Type B pancreatic cell (in vitro differentiated cells): ENCODE measurements at regions not wholly inside any gene's neighbourhood (a gene's known extent, or its start where the extent isn't known, plus 50 kb on each side); places are given as distances from the start of the nearest gene placed in this dataset.

ENCODE experiments used
- DNase-seq: peaks from one replicate; pipeline ENCODE4 v3.0.0; 2021; ENCODE audit warnings: mixed read lengths; ENCODE audit not compliant: unreplicated experiment; ENCODE audit errors: extremely low spot score
- H3K27ac Mint-ChIP-seq: 2 replicates; pipeline ENCODE4 v1.8.0; 2021; ENCODE audit warnings: mild to moderate bottlenecking, mixed read lengths
- H3K27me3 Mint-ChIP-seq: 2 replicates; pipeline ENCODE4 v1.8.0; 2021; ENCODE audit warnings: mixed read lengths
- H3K36me3 Mint-ChIP-seq: 2 replicates; pipeline ENCODE4 v1.8.0; 2021; ENCODE audit warnings: mixed read lengths
- H3K4me1 Mint-ChIP-seq: one replicate; pipeline ENCODE4 v1.8.0; 2021; ENCODE audit warnings: mixed read lengths; ENCODE audit not compliant: unreplicated experiment
- H3K4me3 Mint-ChIP-seq: 2 replicates; pipeline ENCODE4 v1.8.0; 2021; ENCODE audit warnings: mild to moderate bottlenecking, mixed read lengths
- H3K9me3 Mint-ChIP-seq: 2 replicates; pipeline ENCODE4 v1.8.0; 2021; ENCODE audit warnings: mixed read lengths
- TF ChIP-seq, protein P1 (sequence below): fragments of 200-600 bp; sonication (generic); conservative IDR thresholded peaks from 2 replicates; pipeline ENCODE4 v1.5.0; 2021; ENCODE audit warnings: antibody characterized with exemption, mild to moderate bottlenecking

GRCh38 chr10:62506371-62506770, 132.2 kb downstream of the ZNF365 start:
- DNase-seq = no peak
- H3K4me1 Mint-ChIP-seq = no peaks in the 10 kb centered on the region
- peaks cover 3% of the 10 kb centered on the region for H3K27me3 Mint-ChIP-seq
- no peaks in the 10 kb centered on the region for H3K36me3 Mint-ChIP-seq
- TF ChIP-seq, protein P1, sequence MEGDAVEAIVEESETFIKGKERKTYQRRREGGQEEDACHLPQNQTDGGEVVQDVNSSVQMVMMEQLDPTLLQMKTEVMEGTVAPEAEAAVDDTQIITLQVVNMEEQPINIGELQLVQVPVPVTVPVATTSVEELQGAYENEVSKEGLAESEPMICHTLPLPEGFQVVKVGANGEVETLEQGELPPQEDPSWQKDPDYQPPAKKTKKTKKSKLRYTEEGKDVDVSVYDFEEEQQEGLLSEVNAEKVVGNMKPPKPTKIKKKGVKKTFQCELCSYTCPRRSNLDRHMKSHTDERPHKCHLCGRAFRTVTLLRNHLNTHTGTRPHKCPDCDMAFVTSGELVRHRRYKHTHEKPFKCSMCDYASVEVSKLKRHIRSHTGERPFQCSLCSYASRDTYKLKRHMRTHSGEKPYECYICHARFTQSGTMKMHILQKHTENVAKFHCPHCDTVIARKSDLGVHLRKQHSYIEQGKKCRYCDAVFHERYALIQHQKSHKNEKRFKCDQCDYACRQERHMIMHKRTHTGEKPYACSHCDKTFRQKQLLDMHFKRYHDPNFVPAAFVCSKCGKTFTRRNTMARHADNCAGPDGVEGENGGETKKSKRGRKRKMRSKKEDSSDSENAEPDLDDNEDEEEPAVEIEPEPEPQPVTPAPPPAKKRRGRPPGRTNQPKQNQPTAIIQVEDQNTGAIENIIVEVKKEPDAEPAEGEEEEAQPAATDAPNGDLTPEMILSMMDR = no peak
- no peak overlapping the region for H3K27ac Mint-ChIP-seq
- no peak overlapping the region for H3K4me3 Mint-ChIP-seq
- H3K9me3 Mint-ChIP-seq = no peaks in the 10 kb centered on the region

DNA sequence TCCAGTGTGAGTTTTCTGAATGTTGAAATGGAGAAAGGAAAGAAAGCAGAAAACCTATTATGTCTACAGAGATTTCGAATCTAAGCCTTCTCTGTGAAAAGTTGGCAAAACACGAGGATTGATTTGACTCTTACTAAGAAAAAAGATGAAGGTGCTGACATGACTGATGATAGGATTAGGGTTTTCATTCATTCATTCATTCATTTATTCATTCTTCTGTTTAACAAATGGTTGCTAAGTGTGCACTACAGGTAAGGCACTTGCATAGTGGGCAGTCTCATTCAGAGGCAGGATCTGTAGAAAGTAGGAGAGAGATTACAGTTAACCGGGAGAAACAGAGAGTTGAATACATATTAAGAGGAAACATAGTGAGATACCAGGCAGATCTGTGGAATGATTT, 137.1 kb downstream of the ZNF365 start:
- Mint-ChIP-seq H3K27me3 (peaks cover 7% of the 10 kb centered on the region), H3K4me3 (no peak overlapping the region), H3K27ac (no peak overlapping the region), H3K9me3 (no peaks in the 10 kb centered on the region), H3K4me1 (no peaks in the 10 kb centered on the region), H3K36me3 (no peaks in the 10 kb centered on the region)
- DNase-seq = no peak
- TF ChIP-seq, protein P1 = no peak

GRCh38 chr10:62511656-62512055, 137.5 kb downstream of the ZNF365 start:
- peaks cover 7% of the 10 kb centered on the region for H3K27me3 Mint-ChIP-seq
- no peak for DNase-seq
- TF ChIP-seq, protein P1 = no peak

GRCh38 chr10:62512732-62513475, 138.7 kb downstream of the ZNF365 start:
- DNase-seq = no peak
- H3K4me1 Mint-ChIP-seq = peaks cover 7% of the 10 kb centered on the region
- no peaks in the 10 kb centered on the region for H3K9me3 Mint-ChIP-seq
- no peaks in the 10 kb centered on the region for H3K36me3 Mint-ChIP-seq
- H3K27me3 Mint-ChIP-seq = peaks cover 7% of the 10 kb centered on the region
- TF ChIP-seq, protein P1 = no peak
- no peak overlapping the region for H3K4me3 Mint-ChIP-seq
- no peak overlapping the region for H3K27ac Mint-ChIP-seq

More at GRCh38 chr10:62511656-62512055, 137.5 kb downstream of the ZNF365 start:
- H3K4me3 Mint-ChIP-seq = no peak overlapping the region
- H3K4me1 Mint-ChIP-seq = no peaks in the 10 kb centered on the region
- no peaks in the 10 kb centered on the region for H3K9me3 Mint-ChIP-seq
- no peak overlapping the region for H3K27ac Mint-ChIP-seq
- H3K36me3 Mint-ChIP-seq = no peaks in the 10 kb centered on the region

GRCh38 chr10:62514079-62514693, 140.0 kb downstream of the ZNF365 start:
- H3K4me1 Mint-ChIP-seq = peaks cover 10% of the 10 kb centered on the region
- H3K9me3 Mint-ChIP-seq = no peaks in the 10 kb centered on the region
- H3K27ac Mint-ChIP-seq = no peak overlapping the region
- no peaks in the 10 kb centered on the region for H3K36me3 Mint-ChIP-seq
- H3K27me3 Mint-ChIP-seq = peaks cover 7% of the 10 kb centered on the region
- TF ChIP-seq, protein P1 = no peak
- no peak for DNase-seq
- H3K4me3 Mint-ChIP-seq = no peak overlapping the region
